Loucy (cell line): ENCODE measurements at regions not wholly inside any gene's neighbourhood (a gene's known extent, or its start where the extent isn't known, plus 50 kb on each side); places are given as distances from the start of the nearest gene placed in this dataset.
"Not testable (repeated sequence)": the region's sequence is repeated elsewhere in the genome, so short reads cannot be mapped to it uniquely, and the experiment has no call there.

Experiments
- H2AFZ ChIP-seq: fragments of 200-600 bp; sonication (generic); 2 replicates; pipeline ENCODE4 v1.6.0; 2016; ENCODE audit warnings: antibody characterized with exemption, mild to moderate bottlenecking, low read length, moderate library complexity
- H3F3A ChIP-seq: fragments of 200-600 bp; 2 replicates; pipeline ENCODE4 v1.6.0; 2016; ENCODE audit warnings: antibody characterized with exemption, low read depth, mild to moderate bottlenecking
- H3K27me3 ChIP-seq: fragments of 200-600 bp; sonication (generic); 2 replicates; pipeline ENCODE4 v1.6.1; 2014; ENCODE audit warnings: low read length, mild to moderate bottlenecking; ENCODE audit not compliant: insufficient read depth, poor library complexity, severe bottlenecking
- H3K36me3 ChIP-seq: fragments of 200-600 bp; sonication (generic); 2 replicates; pipeline ENCODE4 v1.6.1; 2016; ENCODE audit warnings: low read length; ENCODE audit not compliant: insufficient read depth
- H3K4me1 ChIP-seq: fragments of 200-600 bp; sonication (generic); 2 replicates; pipeline ENCODE4 v1.5.1; 2014; ENCODE audit warnings: low read length, mild to moderate bottlenecking; ENCODE audit not compliant: insufficient read depth, poor library complexity, severe bottlenecking
- H3K4me2 ChIP-seq: fragments of 200-600 bp; sonication (generic); 2 replicates; pipeline ENCODE4 v1.6.0; 2014; ENCODE audit warnings: antibody characterized with exemption, low read length, low read depth, mild to moderate bottlenecking; ENCODE audit not compliant: poor library complexity, severe bottlenecking
- H3K4me3 ChIP-seq: fragments of 200-600 bp; sonication (generic); 2 replicates; pipeline ENCODE4 v1.5.1; 2014; ENCODE audit warnings: low read length, mild to moderate bottlenecking, mixed read lengths; ENCODE audit not compliant: poor library complexity, severe bottlenecking
- H3K79me2 ChIP-seq: fragments of 200-600 bp; sonication (generic); 2 replicates; pipeline ENCODE4 v1.6.1; 2014; ENCODE audit warnings: low read length; ENCODE audit not compliant: insufficient read depth
- H3K9ac ChIP-seq: fragments of 200-600 bp; sonication (generic); 2 replicates; pipeline ENCODE4 v1.6.0; 2014; ENCODE audit warnings: mild to moderate bottlenecking, low read depth, low read length, moderate library complexity; ENCODE audit not compliant: poor library complexity, severe bottlenecking
- H3K9me2 ChIP-seq: fragments of 200-600 bp; sonication (generic); replicated peaks from 2 replicates; pipeline ENCODE4 v1.6.1; 2016; ENCODE audit warnings: low read depth, low read length, mixed read lengths
- H3K9me3 ChIP-seq: fragments of 200-600 bp; sonication (generic); 2 replicates; pipeline ENCODE4 v1.6.1; 2014; ENCODE audit warnings: mild to moderate bottlenecking, antibody characterized with exemption, low read length, low read depth; ENCODE audit not compliant: insufficient read depth
- H4K20me1 ChIP-seq: fragments of 200-600 bp; sonication (generic); 2 replicates; pipeline ENCODE4 v1.6.0; 2014; ENCODE audit warnings: antibody characterized with exemption, low read length, mild to moderate bottlenecking; ENCODE audit not compliant: insufficient read depth, poor library complexity, severe bottlenecking
- EZH2phosphoT487 ChIP-seq: fragments of 200-600 bp; IDR thresholded peaks from 2 replicates; pipeline ENCODE4 v1.6.1; 2018; ENCODE audit warnings: antibody characterized with exemption, mild to moderate bottlenecking, moderate library complexity, borderline replicate concordance
- TF ChIP-seq, protein P1 (sequence below): fragments of 200-600 bp; sonication (generic); conservative IDR thresholded peaks from 2 replicates; pipeline ENCODE4 v1.5.1; 2014; ENCODE audit warnings: mild to moderate bottlenecking, antibody characterized with exemption, low read length

GRCh38 chr10:9126728-9127127 lies 1072.2 kb downstream of the GATA3 start:
- Histone ChIP-seq H4K20me1 (no peaks in the 10 kb centered on the region), H2AFZ (no peak overlapping the region), H3K4me2 (no peak overlapping the region), H3K4me3 (no peak overlapping the region), H3K9me2 (no peaks in the 10 kb centered on the region), H3F3A (no peaks in the 10 kb centered on the region), H3K27me3 (no peaks in the 10 kb centered on the region), H3K36me3 (no peaks in the 10 kb centered on the region), H3K79me2 (no peaks in the 10 kb centered on the region), H3K9me3 (no peaks in the 10 kb centered on the region), H3K4me1 (no peaks in the 10 kb centered on the region), H3K9ac (no peak overlapping the region)
- TF ChIP-seq, protein P1, sequence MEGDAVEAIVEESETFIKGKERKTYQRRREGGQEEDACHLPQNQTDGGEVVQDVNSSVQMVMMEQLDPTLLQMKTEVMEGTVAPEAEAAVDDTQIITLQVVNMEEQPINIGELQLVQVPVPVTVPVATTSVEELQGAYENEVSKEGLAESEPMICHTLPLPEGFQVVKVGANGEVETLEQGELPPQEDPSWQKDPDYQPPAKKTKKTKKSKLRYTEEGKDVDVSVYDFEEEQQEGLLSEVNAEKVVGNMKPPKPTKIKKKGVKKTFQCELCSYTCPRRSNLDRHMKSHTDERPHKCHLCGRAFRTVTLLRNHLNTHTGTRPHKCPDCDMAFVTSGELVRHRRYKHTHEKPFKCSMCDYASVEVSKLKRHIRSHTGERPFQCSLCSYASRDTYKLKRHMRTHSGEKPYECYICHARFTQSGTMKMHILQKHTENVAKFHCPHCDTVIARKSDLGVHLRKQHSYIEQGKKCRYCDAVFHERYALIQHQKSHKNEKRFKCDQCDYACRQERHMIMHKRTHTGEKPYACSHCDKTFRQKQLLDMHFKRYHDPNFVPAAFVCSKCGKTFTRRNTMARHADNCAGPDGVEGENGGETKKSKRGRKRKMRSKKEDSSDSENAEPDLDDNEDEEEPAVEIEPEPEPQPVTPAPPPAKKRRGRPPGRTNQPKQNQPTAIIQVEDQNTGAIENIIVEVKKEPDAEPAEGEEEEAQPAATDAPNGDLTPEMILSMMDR: no peak
- TF ChIP-seq EZH2phosphoT487: no peak

DNA sequence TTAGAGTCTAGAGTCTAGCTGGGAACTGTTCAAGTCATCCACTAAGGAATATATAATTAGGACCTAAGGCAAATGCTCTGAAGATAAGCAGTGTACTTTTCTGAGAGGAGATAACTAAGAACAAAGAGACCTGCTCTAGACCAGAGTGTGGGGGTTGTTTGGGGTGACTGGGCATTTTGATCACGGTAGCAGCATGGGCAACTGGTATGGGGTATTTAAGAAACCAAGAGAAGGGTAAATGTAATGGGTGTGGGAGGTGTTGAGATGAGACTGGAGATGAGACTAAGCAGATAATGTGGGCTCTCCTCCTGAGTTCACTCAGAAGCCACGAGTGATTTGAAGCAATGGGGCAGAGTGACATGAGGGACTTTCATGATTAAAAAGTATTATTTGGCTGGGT lies 1082.9 kb downstream of the GATA3 start:
- Histone ChIP-seq H3K9ac (no peak overlapping the region), H2AFZ (no peak overlapping the region), H3F3A (no peaks in the 10 kb centered on the region), H3K79me2 (no peaks in the 10 kb centered on the region), H3K27me3 (no peaks in the 10 kb centered on the region), H3K9me3 (no peaks in the 10 kb centered on the region), H4K20me1 (no peaks in the 10 kb centered on the region), H3K9me2 (no peaks in the 10 kb centered on the region), H3K4me1 (no peaks in the 10 kb centered on the region), H3K4me2 (no peak overlapping the region), H3K36me3 (no peaks in the 10 kb centered on the region), H3K4me3 (no peak overlapping the region)
- TF ChIP-seq, protein P1: no peak
- TF ChIP-seq EZH2phosphoT487: no peak

DNA sequence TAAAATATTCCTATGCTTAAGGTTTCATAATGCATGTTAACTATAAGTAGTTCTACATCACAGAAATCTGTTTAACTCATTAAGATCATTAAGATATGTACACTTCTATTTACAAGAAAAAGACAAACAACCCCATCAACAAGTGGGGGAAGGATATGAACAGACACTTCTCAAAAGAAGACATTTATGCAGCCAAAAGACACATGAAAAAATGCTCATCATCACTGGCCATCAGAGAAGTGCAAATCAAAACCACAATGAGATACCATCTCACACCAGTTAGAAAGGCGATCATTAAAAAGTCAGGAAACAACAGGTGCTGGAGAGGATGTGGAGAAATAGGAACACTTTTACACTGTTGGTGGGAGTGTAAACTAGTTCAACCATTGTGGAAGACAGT lies 1084.3 kb downstream of the GATA3 start:
- not testable (repeated sequence) for H2AFZ ChIP-seq, H3K4me2 ChIP-seq, H3F3A ChIP-seq

DNA sequence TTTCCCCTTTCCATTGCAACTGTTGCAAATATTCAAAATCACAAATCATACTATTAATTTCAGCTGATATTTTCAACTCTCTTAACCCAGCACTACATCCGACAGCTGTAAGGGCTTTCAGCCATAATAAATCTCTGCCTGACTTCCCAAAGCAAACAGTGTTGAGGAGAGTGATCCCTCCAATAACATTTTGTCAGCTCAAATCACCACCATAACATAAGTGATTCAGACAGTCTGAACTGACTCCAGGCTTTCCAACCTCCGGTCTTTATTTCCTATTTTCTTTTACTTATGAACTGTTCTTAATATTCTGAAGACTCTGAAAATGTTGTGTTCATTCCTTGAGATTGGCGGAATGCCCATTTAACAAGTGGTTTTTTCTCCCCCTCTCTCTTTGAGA lies 1085.9 kb downstream of the GATA3 start:
- Histone ChIP-seq H3K36me3 (no peaks in the 10 kb centered on the region), H3K79me2 (no peaks in the 10 kb centered on the region), H3K27me3 (no peaks in the 10 kb centered on the region), H3K4me1 (no peaks in the 10 kb centered on the region), H3K9me3 (no peaks in the 10 kb centered on the region), H3K9me2 (no peaks in the 10 kb centered on the region), H3K9ac (no peak overlapping the region), H3K4me2 (no peak overlapping the region), H3F3A (no peaks in the 10 kb centered on the region), H3K4me3 (no peak overlapping the region), H2AFZ (no peak overlapping the region), H4K20me1 (no peaks in the 10 kb centered on the region)
- TF ChIP-seq, protein P1: no peak
- no peak for TF ChIP-seq EZH2phosphoT487

More for the DNA sequence above, 1084.3 kb downstream of the GATA3 start:
- not testable (repeated sequence) for H3K9me3 ChIP-seq, H3K9me2 ChIP-seq, H3K27me3 ChIP-seq, H3K36me3 ChIP-seq, H3K4me3 ChIP-seq, H3K79me2 ChIP-seq, H4K20me1 ChIP-seq, H3K9ac ChIP-seq, H3K4me1 ChIP-seq
